Keratinocyte (primary cell): ENCODE measurements at regions not wholly inside any gene's neighbourhood (a gene's known extent, or its start where the extent isn't known, plus 50 kb on each side); places are given as distances from the start of the nearest gene placed in this dataset.

ENCODE experiments used
- DNase-seq: peaks from one replicate; pipeline ENCODE4 v3.0.0-alpha.2; 2011; ENCODE audit warnings: low read depth, missing footprints, low spot score
- FAIRE-seq: peaks from 2 replicates; lab custom pipeline; 2011; peaks lifted over from hg19 to GRCh38; lab: Jason Lieb, UNC
- H2AFZ ChIP-seq: 2 replicates; pipeline ENCODE4 v1.6.0; 2012; ENCODE audit warnings: low read length, control low read depth, inconsistent platforms; ENCODE audit not compliant: control insufficient read depth
- H3K27ac ChIP-seq: 2 replicates; pipeline ENCODE4 v1.5.1; 2011; ENCODE audit warnings: low read length; ENCODE audit not compliant: control insufficient read depth, insufficient read depth
- H3K27me3 ChIP-seq: 3 replicates; pipeline ENCODE4 v1.6.0; 2011; ENCODE audit warnings: low read length; ENCODE audit not compliant: control insufficient read depth, insufficient read depth; ENCODE audit errors: extremely low read depth
- H3K36me3 ChIP-seq, 2 experiments: 2 replicates in 1 of 2; 3 replicates in 1 of 2; pipeline ENCODE4 v1.5.1; 2011; ENCODE audit warnings: low read length in 2 of 2, mild to moderate bottlenecking in 1 of 2; ENCODE audit not compliant: control insufficient read depth in 2 of 2, insufficient read depth in 2 of 2; ENCODE audit errors: extremely low read depth in 1 of 2
- H3K4me1 ChIP-seq: 3 replicates; pipeline ENCODE4 v1.5.1; 2011; ENCODE audit warnings: low read length; ENCODE audit not compliant: control insufficient read depth, insufficient read depth; ENCODE audit errors: extremely low read depth
- H3K4me2 ChIP-seq: 3 replicates; pipeline ENCODE4 v1.6.0; 2011; ENCODE audit warnings: low read depth, low read length; ENCODE audit not compliant: control insufficient read depth, insufficient read depth; ENCODE audit errors: extremely low read depth
- H3K4me3 ChIP-seq, 3 experiments: fragments of 200-600 bp in 1 of 3; sonication (generic) in 1 of 3; 2 replicates in 2 of 3; 3 replicates in 1 of 3; pipeline ENCODE4 v1.5.1; 2011 to 2016; ENCODE audit warnings: low read length in 3 of 3, mild to moderate bottlenecking in 3 of 3, control low read depth in 2 of 3, inconsistent platforms in 1 of 3, low read depth in 1 of 3, mixed read lengths in 1 of 3, mixed run types in 1 of 3, moderate library complexity in 1 of 3; ENCODE audit not compliant: control insufficient read depth in 2 of 3, insufficient read depth in 2 of 3; ENCODE audit errors: extremely low read depth in 1 of 3
- H3K79me2 ChIP-seq: 2 replicates; pipeline ENCODE4 v1.6.0; 2012; ENCODE audit warnings: low read length; ENCODE audit not compliant: control insufficient read depth, insufficient read depth
- H3K9ac ChIP-seq: 3 replicates; pipeline ENCODE4 v1.6.0; 2011; ENCODE audit warnings: low read length; ENCODE audit not compliant: control insufficient read depth, insufficient read depth; ENCODE audit errors: extremely low read depth
- H3K9me1 ChIP-seq: 3 replicates; pipeline ENCODE4 v1.6.0; 2011; ENCODE audit warnings: low read length; ENCODE audit not compliant: control insufficient read depth, insufficient read depth; ENCODE audit errors: extremely low read depth
- H3K9me3 ChIP-seq: 2 replicates; pipeline ENCODE4 v1.5.1; 2012; ENCODE audit warnings: low read depth, low read length; ENCODE audit not compliant: control insufficient read depth
- H4K20me1 ChIP-seq: 3 replicates; pipeline ENCODE4 v1.6.0; 2011; ENCODE audit warnings: low read length; ENCODE audit not compliant: control insufficient read depth, insufficient read depth; ENCODE audit errors: extremely low read depth
- EZH2 ChIP-seq: IDR thresholded peaks from one replicate; pipeline ENCODE4 v1.6.1; 2012; ENCODE audit warnings: inconsistent platforms, mild to moderate bottlenecking, low read length, moderate library complexity
- dilution Hi-C: fragments of 300-500 bp; cut with MboI; formaldehyde crosslinking; loops from one replicate; pipeline ENCODE4 v1.7.0; 2020; ENCODE audit warnings: low sequenced_read_pairs; ENCODE audit not compliant: extremely low pct_ligation_motif_present
- TF ChIP-seq, protein P1 (sequence below), 3 experiments: IDR thresholded peaks in 1 of 3; conservative IDR thresholded peaks in 1 of 3; optimal IDR thresholded peaks in 1 of 3; 2 replicates in 2 of 3; 3 replicates in 1 of 3; pipeline versions ENCODE3 to v1.5.1; 2011; ENCODE audit warnings: low read length in 3 of 3, mild to moderate bottlenecking in 3 of 3, moderate library complexity in 2 of 3, control low read depth in 1 of 3, inconsistent platforms in 1 of 3; ENCODE audit not compliant: insufficient read depth in 2 of 3; ENCODE audit errors: extremely low read depth in 1 of 3

DNA sequence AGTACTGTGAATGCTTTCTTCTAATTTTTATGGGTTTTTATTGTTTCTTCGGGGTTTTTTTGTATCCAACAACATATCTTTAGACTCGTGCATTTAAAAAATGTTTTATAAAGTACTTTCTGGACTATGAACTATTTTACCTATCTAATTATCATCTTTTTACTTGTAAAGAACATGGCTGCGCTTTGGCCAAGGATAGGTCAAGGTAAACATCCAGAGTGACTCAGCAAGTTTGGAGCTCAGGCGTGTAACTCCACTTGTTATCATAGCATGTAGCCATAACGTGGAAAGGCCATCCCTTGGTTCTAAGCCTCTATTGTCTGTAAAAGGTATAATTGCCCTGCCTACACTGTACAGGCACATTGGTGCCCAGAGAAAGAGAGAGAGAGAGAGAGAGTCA is 818.0 kb upstream of the GOT2 start:
- no peak overlapping the region for H3K4me3 ChIP-seq
- no peaks in the 10 kb centered on the region for H3K79me2 ChIP-seq
- H3K36me3 ChIP-seq = no peaks in the 10 kb centered on the region
- H3K9ac ChIP-seq = no peak overlapping the region
- no peak overlapping the region for H2AFZ ChIP-seq
- FAIRE-seq (no peak), DNase-seq (no peak)
- no peak overlapping the region for H3K27ac ChIP-seq
- H3K4me2 ChIP-seq = no peak overlapping the region
- dilution Hi-C loops = no loop called here
- H3K9me1 ChIP-seq = no peaks in the 10 kb centered on the region
- H3K27me3 ChIP-seq = no peaks in the 10 kb centered on the region
- TF ChIP-seq EZH2 = no peak
- TF ChIP-seq, protein P1, sequence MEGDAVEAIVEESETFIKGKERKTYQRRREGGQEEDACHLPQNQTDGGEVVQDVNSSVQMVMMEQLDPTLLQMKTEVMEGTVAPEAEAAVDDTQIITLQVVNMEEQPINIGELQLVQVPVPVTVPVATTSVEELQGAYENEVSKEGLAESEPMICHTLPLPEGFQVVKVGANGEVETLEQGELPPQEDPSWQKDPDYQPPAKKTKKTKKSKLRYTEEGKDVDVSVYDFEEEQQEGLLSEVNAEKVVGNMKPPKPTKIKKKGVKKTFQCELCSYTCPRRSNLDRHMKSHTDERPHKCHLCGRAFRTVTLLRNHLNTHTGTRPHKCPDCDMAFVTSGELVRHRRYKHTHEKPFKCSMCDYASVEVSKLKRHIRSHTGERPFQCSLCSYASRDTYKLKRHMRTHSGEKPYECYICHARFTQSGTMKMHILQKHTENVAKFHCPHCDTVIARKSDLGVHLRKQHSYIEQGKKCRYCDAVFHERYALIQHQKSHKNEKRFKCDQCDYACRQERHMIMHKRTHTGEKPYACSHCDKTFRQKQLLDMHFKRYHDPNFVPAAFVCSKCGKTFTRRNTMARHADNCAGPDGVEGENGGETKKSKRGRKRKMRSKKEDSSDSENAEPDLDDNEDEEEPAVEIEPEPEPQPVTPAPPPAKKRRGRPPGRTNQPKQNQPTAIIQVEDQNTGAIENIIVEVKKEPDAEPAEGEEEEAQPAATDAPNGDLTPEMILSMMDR (optimal IDR thresholded peaks at IDR 0.05 in 1 of 3, IDR thresholded peaks at IDR 0.05 in 1 of 3, conservative IDR thresholded peaks at IDR 0.05 in 1 of 3; ENCODE audit: extremely low read depth in 1 of 3, insufficient read depth in 2 of 3, low read length in 3 of 3) = no peak
- H3K4me1 ChIP-seq = no peaks in the 10 kb centered on the region
- peaks cover 1% of the 10 kb centered on the region for H3K9me3 ChIP-seq
- H4K20me1 ChIP-seq = no peaks in the 10 kb centered on the region

DNA sequence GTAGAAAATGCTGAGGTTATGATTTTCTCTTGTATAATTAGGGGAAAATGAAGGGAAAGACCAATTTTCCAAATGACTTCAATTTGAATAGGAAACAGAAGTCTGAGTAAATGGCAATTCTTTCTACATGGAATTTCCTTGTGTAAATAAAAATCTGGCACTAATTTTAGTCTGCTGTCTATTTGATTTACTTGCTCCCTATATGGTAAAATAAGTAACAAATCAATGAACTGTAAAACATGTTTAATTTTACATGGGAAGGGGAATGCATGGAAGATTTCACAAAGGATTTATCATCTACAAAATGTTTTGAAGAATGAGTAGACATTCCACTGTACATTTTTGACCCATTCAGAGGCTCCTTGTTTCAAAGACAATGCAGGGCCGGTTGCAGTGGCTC is 811.6 kb upstream of the GOT2 start:
- TF ChIP-seq, protein P1 (optimal IDR thresholded peaks at IDR 0.05 in 1 of 3, IDR thresholded peaks at IDR 0.05 in 1 of 3, conservative IDR thresholded peaks at IDR 0.05 in 1 of 3; ENCODE audit: extremely low read depth in 1 of 3, insufficient read depth in 2 of 3, low read length in 3 of 3) = no peak
- TF ChIP-seq EZH2 = no peak
- Histone ChIP-seq H3K4me1 (no peaks in the 10 kb centered on the region), H3K27ac (no peak overlapping the region), H3K4me2 (no peak overlapping the region), H4K20me1 (no peaks in the 10 kb centered on the region), H3K4me3 (no peak overlapping the region), H3K9me3 (no peaks in the 10 kb centered on the region), H2AFZ (no peak overlapping the region), H3K27me3 (no peaks in the 10 kb centered on the region), H3K9me1 (no peaks in the 10 kb centered on the region), H3K9ac (no peak overlapping the region), H3K36me3 (no peaks in the 10 kb centered on the region), H3K79me2 (no peaks in the 10 kb centered on the region)
- FAIRE-seq (no peak), DNase-seq (no peak)
- dilution Hi-C loops = no loop called here
